ENCODE measurements at regions not wholly inside any gene's neighbourhood (a gene's known extent, or its start where the extent isn't known, plus 50 kb on each side); places are given as distances from the start of the nearest gene placed in this dataset.

DNA sequence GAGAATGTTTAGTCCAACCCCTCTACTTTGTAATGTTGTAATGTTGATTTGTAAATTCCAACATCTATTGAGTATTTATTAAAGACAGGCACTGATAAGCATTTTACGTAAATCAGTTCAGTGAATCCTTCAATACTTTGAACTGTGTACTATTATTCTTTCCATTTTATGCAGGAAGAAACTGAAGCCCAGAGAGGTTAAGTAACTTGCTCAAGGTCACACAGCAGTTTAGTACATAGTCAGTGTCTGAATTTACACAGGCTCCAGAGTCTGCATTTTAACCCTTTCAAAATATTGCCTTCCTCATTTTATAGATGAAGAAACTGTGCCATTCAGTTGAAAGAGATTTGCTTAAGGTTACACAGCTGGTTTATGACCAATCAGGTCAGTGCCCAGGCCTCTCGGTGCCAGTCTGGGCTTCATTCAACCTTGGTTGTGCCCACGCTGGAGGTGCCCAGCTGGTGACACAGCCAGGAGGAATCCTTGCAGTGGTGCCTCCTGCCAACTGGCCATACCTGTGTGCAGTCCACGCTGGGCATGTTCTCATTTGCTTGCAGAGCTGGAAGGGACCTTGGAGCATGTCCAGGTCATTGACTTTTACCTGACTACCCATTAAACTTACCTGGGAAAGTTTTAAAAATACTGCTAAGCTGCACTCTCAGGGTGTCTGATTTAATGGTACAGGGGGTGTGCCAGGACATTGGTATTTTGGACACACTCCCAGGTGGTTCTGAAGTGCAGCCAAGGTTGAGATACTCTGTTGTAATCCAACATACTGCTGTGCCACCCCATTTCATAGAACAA is 74.3 kb upstream of the CYRIA start:
- intact Hi-C loops (cut with DNase I), result no loop called here
- Histone ChIP-seq H3K27me3 (no peaks in the 10 kb centered on the region), H3K27ac (no peak overlapping the region), H3K4me1 (no peaks in the 10 kb centered on the region), H3K4me3 (no peak overlapping the region), H3K36me3 (no peaks in the 10 kb centered on the region), H3K9me3 (no peaks in the 10 kb centered on the region)
- ATAC-seq, result peak; percentile 94
- TF ChIP-seq, protein P1, sequence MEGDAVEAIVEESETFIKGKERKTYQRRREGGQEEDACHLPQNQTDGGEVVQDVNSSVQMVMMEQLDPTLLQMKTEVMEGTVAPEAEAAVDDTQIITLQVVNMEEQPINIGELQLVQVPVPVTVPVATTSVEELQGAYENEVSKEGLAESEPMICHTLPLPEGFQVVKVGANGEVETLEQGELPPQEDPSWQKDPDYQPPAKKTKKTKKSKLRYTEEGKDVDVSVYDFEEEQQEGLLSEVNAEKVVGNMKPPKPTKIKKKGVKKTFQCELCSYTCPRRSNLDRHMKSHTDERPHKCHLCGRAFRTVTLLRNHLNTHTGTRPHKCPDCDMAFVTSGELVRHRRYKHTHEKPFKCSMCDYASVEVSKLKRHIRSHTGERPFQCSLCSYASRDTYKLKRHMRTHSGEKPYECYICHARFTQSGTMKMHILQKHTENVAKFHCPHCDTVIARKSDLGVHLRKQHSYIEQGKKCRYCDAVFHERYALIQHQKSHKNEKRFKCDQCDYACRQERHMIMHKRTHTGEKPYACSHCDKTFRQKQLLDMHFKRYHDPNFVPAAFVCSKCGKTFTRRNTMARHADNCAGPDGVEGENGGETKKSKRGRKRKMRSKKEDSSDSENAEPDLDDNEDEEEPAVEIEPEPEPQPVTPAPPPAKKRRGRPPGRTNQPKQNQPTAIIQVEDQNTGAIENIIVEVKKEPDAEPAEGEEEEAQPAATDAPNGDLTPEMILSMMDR (IDR thresholded peaks at IDR 0.05), result no peak
- DNase-seq, result peak in 2 of 4 donors; percentile 70 to 76

DNA sequence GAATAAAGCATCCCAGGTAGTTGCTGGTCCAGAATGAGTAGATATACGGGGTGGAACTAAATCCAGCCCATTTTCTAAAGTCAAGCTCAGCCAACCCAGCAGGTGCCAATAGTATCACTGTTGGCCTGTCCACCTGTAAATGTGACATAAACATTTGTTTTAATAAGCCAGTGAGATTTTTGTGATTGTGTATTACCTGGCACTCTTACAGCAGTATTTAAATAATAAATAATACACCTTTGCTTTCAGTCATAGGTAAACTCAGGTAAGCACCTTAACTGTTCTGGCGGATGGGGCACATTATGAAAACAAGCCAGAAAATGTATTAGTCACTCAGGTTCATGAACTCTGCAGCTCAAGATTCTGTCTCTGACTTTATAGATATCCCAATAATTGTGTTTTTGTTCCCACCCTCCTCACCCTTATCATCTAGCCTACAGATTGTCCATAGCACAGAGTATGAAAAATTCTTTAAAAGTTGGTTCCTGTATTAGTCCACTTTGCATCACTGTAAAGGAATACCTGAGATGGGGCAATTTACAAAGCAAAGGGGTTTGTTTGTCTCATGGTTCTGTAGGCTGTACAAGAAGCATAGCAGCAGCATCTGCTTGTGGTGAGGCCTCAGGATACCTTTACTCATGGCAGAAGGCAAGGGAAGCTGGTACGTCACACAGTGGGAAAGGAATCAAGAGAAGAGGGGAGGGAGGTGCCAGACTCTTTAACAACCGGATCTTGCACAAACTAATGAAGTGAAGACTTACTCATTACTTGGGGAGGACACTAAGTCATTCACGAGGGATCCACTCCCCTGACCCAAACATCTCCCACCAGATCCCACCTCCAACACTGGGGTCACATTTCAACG is 73.0 kb upstream of the CYRIA start:
- TF ChIP-seq, protein P1 (IDR thresholded peaks at IDR 0.05), result no peak
- no peaks in the 10 kb centered on the region for H3K36me3 ChIP-seq

DNA sequence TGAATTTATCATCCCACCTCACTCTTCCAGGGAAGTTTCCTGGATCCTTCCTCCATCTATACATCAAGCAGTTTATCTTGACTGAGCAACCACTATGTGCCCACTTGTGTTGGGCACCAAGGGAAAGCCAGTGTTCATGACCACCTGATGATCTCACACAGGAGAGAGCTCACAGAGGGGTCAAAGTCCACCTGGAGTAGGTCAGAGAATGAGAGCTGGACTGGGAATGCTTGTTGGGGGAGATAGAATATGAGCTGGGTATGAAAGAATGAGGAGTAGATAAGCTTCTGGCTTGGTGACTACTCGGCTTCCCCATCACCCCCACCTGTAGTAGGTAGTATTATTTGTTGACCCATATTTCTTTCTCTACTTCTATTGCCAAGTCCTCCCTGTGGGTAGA is 72.2 kb upstream of the CYRIA start:
- Histone ChIP-seq H3K36me3 (no peaks in the 10 kb centered on the region), H3K27me3 (no peaks in the 10 kb centered on the region), H3K9me3 (no peaks in the 10 kb centered on the region), H3K4me1 (no peaks in the 10 kb centered on the region), H3K4me3 (no peak overlapping the region), H3K27ac (no peak overlapping the region)
- no peak for ATAC-seq
- TF ChIP-seq, protein P1 (IDR thresholded peaks at IDR 0.05), result no peak
- no peak for DNase-seq
- intact Hi-C loops (cut with DNase I), result no loop called here

More for the DNA sequence above, 73.0 kb upstream of the CYRIA start:
- H3K4me1 ChIP-seq, result no peaks in the 10 kb centered on the region
- no peak overlapping the region for H3K27ac ChIP-seq
- H3K4me3 ChIP-seq, result no peak overlapping the region
- no peaks in the 10 kb centered on the region for H3K9me3 ChIP-seq
- intact Hi-C loops (cut with DNase I), result no loop called here
- DNase-seq (no peak), ATAC-seq (no peak)
- no peaks in the 10 kb centered on the region for H3K27me3 ChIP-seq

DNA sequence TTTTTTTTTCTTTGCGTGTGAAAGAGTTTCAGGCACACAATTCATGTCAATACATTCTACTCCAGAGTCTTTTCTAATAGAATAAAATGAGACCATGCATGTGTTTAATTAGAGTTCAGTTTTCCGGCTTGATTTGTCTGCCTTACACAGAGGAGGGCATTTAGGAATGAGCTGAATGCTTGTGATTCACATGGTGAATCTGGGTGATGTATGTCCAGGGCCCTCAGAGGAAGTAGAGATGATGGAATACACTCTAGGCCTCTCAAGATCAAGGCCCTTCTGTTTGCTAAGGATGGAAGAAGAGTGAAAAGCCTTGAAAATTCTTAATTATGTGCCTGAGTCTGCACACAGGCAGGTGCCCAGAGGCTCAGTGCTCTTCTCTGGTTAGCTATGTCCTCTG is 71.0 kb upstream of the CYRIA start:
- TF ChIP-seq, protein P1 (IDR thresholded peaks at IDR 0.05), result no peak
- no peaks in the 10 kb centered on the region for H3K36me3 ChIP-seq
- no peak overlapping the region for H3K27ac ChIP-seq
- no peaks in the 10 kb centered on the region for H3K9me3 ChIP-seq
- H3K27me3 ChIP-seq, result no peaks in the 10 kb centered on the region
- no peak overlapping the region for H3K4me3 ChIP-seq
- DNase-seq, result no peak
- H3K4me1 ChIP-seq, result no peaks in the 10 kb centered on the region
- intact Hi-C loops (cut with DNase I), result no loop called here
- no peak for ATAC-seq

DNA sequence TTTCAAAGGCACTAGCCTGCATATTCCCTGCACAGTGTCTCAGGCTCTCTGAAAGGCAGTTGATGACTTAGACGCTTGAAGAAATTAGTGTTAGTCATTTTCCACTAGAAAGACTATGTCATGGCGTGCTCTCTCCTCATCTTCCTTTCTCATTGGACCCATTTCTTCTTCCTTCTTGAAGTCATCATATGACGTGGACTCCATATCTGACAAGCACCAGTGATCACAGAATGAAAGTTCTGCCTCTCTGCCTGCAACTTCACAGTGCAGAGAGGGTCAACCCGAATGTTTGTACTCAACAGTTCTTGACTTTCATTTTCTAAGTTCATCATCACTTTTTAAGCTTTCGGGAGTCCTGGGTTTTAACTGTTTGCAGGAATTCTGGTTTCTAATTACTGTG is 63.7 kb upstream of the CYRIA start:
- TF ChIP-seq, protein P1 (IDR thresholded peaks at IDR 0.05), result no peak
- ATAC-seq, result no peak
- DNase-seq, result no peak
- no peaks in the 10 kb centered on the region for H3K27me3 ChIP-seq
- H3K4me3 ChIP-seq, result no peak overlapping the region
- no peaks in the 10 kb centered on the region for H3K9me3 ChIP-seq
- intact Hi-C loops (cut with DNase I), result loop anchor here in 1 of 2 donors (10.0 kb wide), 1 partner anchor 115 kb away; no protein-coding TSS in a partner anchor
- no peak overlapping the region for H3K27ac ChIP-seq
- no peaks in the 10 kb centered on the region for H3K36me3 ChIP-seq
- H3K4me1 ChIP-seq, result no peaks in the 10 kb centered on the region

Measured in left lung (tissue), 4 donors.